ENCODE measurements at regions not wholly inside any gene's neighbourhood (a gene's known extent, or its start where the extent isn't known, plus 50 kb on each side); places are given as distances from the start of the nearest gene placed in this dataset.

- no peak for DNase-seq (ENCODE audit: low read depth)
- TF ChIP-seq MAX (IDR thresholded peaks at IDR 0.05; ENCODE audit: low read depth, low read length) (no peak), MYC (IDR thresholded peaks at IDR 0.05; ENCODE audit: low read depth, low read length) (no peak), POLR2A (IDR thresholded peaks at IDR 0.05; ENCODE audit: extremely low read depth, insufficient read length) (no peak)
- TF ChIP-seq, protein P1, sequence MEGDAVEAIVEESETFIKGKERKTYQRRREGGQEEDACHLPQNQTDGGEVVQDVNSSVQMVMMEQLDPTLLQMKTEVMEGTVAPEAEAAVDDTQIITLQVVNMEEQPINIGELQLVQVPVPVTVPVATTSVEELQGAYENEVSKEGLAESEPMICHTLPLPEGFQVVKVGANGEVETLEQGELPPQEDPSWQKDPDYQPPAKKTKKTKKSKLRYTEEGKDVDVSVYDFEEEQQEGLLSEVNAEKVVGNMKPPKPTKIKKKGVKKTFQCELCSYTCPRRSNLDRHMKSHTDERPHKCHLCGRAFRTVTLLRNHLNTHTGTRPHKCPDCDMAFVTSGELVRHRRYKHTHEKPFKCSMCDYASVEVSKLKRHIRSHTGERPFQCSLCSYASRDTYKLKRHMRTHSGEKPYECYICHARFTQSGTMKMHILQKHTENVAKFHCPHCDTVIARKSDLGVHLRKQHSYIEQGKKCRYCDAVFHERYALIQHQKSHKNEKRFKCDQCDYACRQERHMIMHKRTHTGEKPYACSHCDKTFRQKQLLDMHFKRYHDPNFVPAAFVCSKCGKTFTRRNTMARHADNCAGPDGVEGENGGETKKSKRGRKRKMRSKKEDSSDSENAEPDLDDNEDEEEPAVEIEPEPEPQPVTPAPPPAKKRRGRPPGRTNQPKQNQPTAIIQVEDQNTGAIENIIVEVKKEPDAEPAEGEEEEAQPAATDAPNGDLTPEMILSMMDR (IDR thresholded peaks at IDR 0.05; ENCODE audit: low read depth, low read length) = no peak
- no peak overlapping the region for H3K4me3 ChIP-seq (ENCODE audit: low read depth, low read length)
Measured at GRCh38 chr9:80554856-80555255, 983.1 kb downstream of the TLE4 start.

GRCh38 chr9:80554301-80554700 lies 982.5 kb downstream of the TLE4 start:
- DNase-seq (ENCODE audit: low read depth) = no peak
- TF ChIP-seq MYC (IDR thresholded peaks at IDR 0.05; ENCODE audit: low read depth, low read length) (no peak), MAX (IDR thresholded peaks at IDR 0.05; ENCODE audit: low read depth, low read length) (no peak), POLR2A (IDR thresholded peaks at IDR 0.05; ENCODE audit: extremely low read depth, insufficient read length) (no peak)
- TF ChIP-seq, protein P1 (IDR thresholded peaks at IDR 0.05; ENCODE audit: low read depth, low read length) = no peak
- H3K4me3 ChIP-seq (ENCODE audit: low read depth, low read length) = no peak overlapping the region

- peak; percentile 5 for DNase-seq (ENCODE audit: low read depth)
- no peak overlapping the region for H3K4me3 ChIP-seq (ENCODE audit: low read depth, low read length)
- TF ChIP-seq, protein P1 (IDR thresholded peaks at IDR 0.05; ENCODE audit: low read depth, low read length) = no peak
- no peak for TF ChIP-seq MAX (IDR thresholded peaks at IDR 0.05; ENCODE audit: low read depth, low read length)
Measured at GRCh38 chr9:80552931-80553330, 981.2 kb downstream of the TLE4 start.

GRCh38 chr9:80550181-80550580 lies 978.4 kb downstream of the TLE4 start:
- DNase-seq (ENCODE audit: low read depth) = no peak

GRCh38 chr9:80547613-80548012 lies 975.8 kb downstream of the TLE4 start:
- no peak for TF ChIP-seq MAX (IDR thresholded peaks at IDR 0.05; ENCODE audit: low read depth, low read length)
- no peak for TF ChIP-seq POLR2A (IDR thresholded peaks at IDR 0.05; ENCODE audit: extremely low read depth, insufficient read length)
- TF ChIP-seq, protein P1 (IDR thresholded peaks at IDR 0.05; ENCODE audit: low read depth, low read length) = no peak
- TF ChIP-seq MYC (IDR thresholded peaks at IDR 0.05; ENCODE audit: low read depth, low read length) = no peak
- no peak overlapping the region for H3K4me3 ChIP-seq (ENCODE audit: low read depth, low read length)
- DNase-seq (ENCODE audit: low read depth) = no peak

More at GRCh38 chr9:80550181-80550580, 978.4 kb downstream of the TLE4 start:
- TF ChIP-seq MAX (IDR thresholded peaks at IDR 0.05; ENCODE audit: low read depth, low read length) = no peak
- no peak for TF ChIP-seq MYC (IDR thresholded peaks at IDR 0.05; ENCODE audit: low read depth, low read length)
- no peak for TF ChIP-seq POLR2A (IDR thresholded peaks at IDR 0.05; ENCODE audit: extremely low read depth, insufficient read length)
- TF ChIP-seq, protein P1 (IDR thresholded peaks at IDR 0.05; ENCODE audit: low read depth, low read length) = no peak
- H3K4me3 ChIP-seq (ENCODE audit: low read depth, low read length) = no peak overlapping the region

- no peak overlapping the region for H3K4me3 ChIP-seq (ENCODE audit: low read depth, low read length)
- TF ChIP-seq MAX (IDR thresholded peaks at IDR 0.05; ENCODE audit: low read depth, low read length) (no peak), MYC (IDR thresholded peaks at IDR 0.05; ENCODE audit: low read depth, low read length) (no peak), POLR2A (IDR thresholded peaks at IDR 0.05; ENCODE audit: extremely low read depth, insufficient read length) (no peak)
- TF ChIP-seq, protein P1 (IDR thresholded peaks at IDR 0.05; ENCODE audit: low read depth, low read length) = no peak
- DNase-seq (ENCODE audit: low read depth) = no peak
Measured at GRCh38 chr9:80540387-80540786, 968.6 kb downstream of the TLE4 start.
